Activated CD8-positive, alpha-beta memory T cell treated with anti-CD3 and anti-CD28 coated beads for 1 hour (primary cell): ENCODE measurements at regions not wholly inside any gene's neighbourhood (a gene's known extent, or its start where the extent isn't known, plus 50 kb on each side); places are given as distances from the start of the nearest gene placed in this dataset.
"Not testable (repeated sequence)": the region's sequence is repeated elsewhere in the genome, so short reads cannot be mapped to it uniquely, and the experiment has no call there.

Experiments
- DNase-seq, 2 donors: peaks; one replicate each; pipeline ENCODE4 v3.0.0-alpha.2; 2020; ENCODE audit warnings: low read depth in 1 of 2; ENCODE audit errors: extremely low read depth in 1 of 2

DNA sequence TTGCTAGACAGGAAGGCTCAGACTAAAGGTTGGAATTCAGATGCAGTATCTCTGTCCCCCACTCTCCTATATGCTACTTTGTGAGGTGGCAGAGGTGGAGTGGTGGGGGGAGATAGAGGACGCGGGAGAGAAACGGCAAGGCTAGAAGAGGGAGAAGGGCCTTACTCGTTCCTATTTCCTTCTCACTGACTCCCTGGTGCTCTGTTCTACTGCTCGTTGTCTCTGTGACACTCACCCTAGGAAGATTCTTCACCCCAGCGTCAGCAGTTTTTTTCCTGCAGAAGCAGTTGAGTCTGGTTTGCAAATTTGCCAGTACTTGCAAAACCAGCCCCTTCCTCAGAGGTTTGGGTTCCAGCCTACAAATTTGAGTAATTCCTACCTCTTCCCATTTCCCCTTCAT is 801.1 kb upstream of the SLC35B3 start:
- no peak for DNase-seq

- DNase-seq: no peak
These were observed 798.3 kb upstream of the SLC35B3 start for GRCh38 chr6:9233686-9234085.

DNA sequence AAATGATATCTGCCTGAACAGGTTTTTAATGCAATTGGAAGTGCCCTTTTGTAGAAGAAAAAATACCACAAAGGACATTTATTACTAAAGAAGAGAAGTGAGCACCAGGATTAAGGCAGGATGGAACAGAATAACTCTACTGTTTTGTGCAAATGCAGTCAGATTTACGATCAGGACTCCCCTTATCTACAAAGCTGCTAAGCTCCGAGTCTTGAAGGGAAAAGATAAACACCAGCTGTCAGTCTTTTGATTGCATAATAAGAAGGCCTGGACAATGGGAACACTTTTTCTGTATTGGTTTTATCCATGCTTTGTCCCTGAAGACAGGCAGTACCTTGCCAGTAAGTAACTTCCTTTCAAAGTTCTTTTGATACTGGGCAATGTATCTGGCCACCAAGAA is 797.9 kb upstream of the SLC35B3 start:
- no peak for DNase-seq

- no peak for DNase-seq
These were observed 790.1 kb upstream of the SLC35B3 start for GRCh38 chr6:9225441-9225871.

- no peak for DNase-seq
These were observed 789.2 kb upstream of the SLC35B3 start for GRCh38 chr6:9224539-9224938.

DNA sequence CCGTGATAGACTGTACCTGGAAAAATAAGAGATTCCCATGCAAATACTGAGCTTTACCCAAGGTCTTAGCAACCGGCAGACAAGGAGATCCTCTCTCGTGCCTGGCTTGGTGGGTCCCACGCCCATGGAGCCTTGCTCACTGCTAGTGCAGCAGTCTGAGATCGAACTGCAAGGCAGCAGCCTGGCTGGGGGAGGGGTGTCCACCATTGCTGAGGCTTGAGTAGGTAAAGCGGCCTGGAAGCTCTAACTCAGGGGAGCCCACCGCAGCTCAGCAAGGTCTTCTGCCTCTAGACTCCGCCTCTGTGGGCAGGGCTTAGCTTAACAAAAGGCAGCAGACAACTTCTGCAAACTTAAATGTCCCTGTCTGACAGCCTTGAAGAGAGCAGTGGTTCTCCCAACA is 778.4 kb upstream of the SLC35B3 start:
- not testable (repeated sequence) for DNase-seq

GRCh38 chr6:9208966-9209365 is 773.6 kb upstream of the SLC35B3 start:
- no peak for DNase-seq

DNA sequence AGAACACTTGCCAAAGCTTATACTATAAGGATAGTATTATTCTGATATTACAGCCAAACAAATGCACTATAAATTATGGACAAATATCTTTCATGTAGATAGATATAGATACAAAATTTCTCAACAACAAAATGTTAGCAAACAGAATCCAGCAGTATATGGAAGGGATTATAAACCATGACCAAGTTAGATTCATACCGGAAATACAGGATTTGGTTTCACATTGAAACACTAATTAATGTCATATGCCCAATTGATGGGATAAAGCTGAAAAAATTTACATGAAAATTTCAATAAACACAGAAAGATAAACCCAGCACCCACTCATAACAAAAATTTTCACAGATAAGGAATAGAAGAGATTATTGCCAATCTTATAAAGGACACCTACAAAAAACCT is 770.3 kb upstream of the SLC35B3 start:
- no peak for DNase-seq

- no peak for DNase-seq
These were observed 768.8 kb upstream of the SLC35B3 start for GRCh38 chr6:9204171-9204570.

DNA sequence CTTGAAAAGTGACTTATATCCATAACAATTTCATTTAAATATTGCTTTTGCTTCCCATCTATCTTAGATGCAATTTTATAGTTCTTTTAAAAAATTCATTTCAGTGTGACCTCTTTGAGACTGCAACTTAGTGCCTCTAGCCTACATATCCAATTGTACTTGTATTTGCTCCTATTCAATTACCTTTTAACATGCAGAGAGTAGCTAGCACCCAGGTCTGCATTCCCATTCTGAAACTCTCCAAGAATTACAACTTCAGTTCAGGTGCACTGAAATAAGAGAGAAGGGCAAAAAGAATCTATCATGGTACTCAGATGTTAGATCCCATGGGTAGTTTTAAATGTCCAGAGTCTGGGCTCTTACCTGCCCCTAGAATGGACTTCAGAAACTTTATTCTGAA is 765.4 kb upstream of the SLC35B3 start:
- DNase-seq: no peak

- no peak for DNase-seq
These were observed 762.4 kb upstream of the SLC35B3 start for GRCh38 chr6:9197726-9198125.

GRCh38 chr6:9195322-9195721 is 760.0 kb upstream of the SLC35B3 start:
- DNase-seq: no peak

GRCh38 chr6:9192405-9192909 is 757.1 kb upstream of the SLC35B3 start:
- DNase-seq: no peak

- no peak for DNase-seq
These were observed 750.8 kb upstream of the SLC35B3 start for GRCh38 chr6:9186148-9186547.

DNA sequence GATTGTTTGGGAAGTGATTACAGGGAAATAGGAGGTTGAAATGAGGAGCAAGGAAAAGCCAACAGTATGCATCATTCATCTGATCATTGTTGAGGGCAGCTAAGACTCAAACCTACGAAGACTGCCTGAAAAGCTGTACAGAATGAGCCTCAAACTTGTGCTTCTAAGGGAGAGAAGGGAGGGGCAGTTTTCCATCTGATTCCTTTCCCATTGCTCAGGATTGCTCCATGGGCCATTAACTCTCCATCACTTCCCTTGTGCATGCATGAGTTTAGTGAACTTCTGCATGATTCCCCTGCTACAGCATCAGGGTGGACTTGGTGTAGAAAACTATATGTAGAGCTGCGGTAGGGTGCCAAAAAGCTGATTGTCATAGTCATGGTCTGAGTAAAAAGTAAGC is 742.7 kb upstream of the SLC35B3 start:
- DNase-seq: no peak

DNA sequence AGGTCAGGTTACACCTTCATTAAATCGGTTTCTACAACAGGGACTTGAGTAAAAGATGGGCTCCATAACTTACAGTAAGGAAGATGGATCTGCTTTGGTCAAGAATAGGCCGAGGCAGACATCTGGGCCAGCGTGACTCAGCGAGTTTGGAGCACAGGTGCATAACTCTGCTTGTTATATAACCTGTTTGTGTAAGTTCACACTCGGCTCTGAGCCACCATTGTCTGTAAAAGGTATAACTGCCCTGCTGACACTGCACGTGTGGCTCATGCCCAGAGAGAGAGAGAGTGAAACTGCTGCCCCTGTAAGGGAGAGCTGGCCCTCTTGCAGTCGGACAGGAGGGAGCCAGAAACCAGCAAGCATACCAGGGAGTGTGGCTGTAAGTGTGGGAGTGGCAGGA is 737.9 kb upstream of the SLC35B3 start:
- DNase-seq: no peak

DNA sequence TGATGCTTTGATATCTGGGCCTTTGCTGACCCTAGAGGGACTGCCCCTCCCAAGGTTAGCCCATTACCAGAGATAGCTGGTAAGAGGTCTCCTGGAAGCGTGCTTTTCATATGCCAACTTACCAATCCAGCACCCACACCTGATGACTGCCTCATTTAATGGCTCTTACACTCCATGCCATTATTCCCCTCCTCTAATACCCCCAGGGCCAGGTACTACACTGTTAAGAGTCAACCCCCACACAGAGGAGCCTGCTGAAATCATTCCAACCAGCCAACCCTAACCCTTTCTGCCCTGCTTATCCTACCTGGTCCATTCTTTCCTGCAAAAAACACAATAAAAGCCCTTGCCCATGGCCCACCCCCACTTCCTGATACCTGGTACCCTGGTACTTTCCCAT is 736.8 kb upstream of the SLC35B3 start:
- DNase-seq: no peak

DNA sequence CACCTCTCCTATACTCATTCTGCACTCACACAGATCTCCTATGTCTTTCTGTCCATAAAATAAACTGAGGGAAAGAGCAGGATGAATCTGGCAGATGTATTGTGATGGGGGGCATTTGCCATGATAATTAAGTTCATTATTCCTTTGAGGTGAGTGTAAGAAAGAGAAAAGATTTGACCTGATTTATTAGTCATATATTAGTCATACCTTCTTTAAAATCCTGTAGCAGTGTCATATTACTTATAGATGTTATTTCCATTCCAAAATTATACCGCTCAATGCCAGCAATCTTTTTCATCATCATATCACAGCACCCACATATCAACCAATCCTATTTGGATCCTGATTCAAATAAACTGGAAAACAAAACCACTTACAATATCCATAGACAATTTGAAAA is 733.3 kb upstream of the SLC35B3 start:
- no peak for DNase-seq

GRCh38 chr6:9161731-9162130 is 726.4 kb upstream of the SLC35B3 start:
- DNase-seq: no peak

GRCh38 chr6:9159051-9159450 is 723.7 kb upstream of the SLC35B3 start:
- no peak for DNase-seq

- no peak for DNase-seq
These were observed 720.5 kb upstream of the SLC35B3 start for GRCh38 chr6:9155836-9156235.

DNA sequence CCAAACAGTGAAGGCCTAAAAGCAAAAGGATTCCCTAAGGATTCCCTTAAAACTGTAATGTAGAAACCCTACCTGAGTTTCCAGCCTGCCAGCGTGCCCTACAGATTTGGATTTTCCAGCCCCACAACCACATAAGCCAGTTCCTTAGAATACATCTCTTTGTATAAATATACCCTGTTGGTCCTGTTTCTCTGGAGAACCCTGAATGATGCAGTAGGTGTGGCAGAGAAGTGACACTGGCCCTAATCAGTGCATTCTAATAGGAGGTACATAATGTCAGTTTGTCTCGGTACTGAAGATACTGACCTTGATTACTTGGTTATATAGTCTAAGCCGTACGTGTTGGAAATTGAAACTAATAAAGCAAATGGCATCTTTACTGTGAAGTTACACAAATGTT is 707.8 kb upstream of the SLC35B3 start:
- no peak for DNase-seq

- no peak for DNase-seq
These were observed 705.7 kb upstream of the SLC35B3 start for GRCh38 chr6:9140951-9141460.
